ENCODE measurements at regions not wholly inside any gene's neighbourhood (a gene's known extent, or its start where the extent isn't known, plus 50 kb on each side); places are given as distances from the start of the nearest gene placed in this dataset.
"Not testable (repeated sequence)": the region's sequence is repeated elsewhere in the genome, so short reads cannot be mapped to it uniquely, and the experiment has no call there.

DNA sequence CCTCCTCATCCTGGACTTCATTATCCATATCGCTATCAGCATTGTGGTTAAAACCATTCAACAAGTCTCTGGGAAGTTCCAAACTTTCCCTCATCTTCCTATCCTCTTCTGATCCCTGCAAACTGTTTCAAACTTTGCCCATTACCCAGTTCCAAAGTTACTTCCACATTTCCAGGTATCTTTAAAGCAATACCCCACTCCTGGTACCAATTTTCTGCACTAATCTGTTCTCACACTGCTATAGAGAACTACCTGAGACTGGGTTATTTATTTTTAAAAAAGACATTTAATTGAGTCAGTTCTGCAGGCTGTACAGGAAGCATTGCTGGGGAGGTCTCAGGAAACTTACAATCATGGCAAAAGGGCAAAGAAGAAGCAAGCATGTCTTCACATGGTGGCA is 147.3 kb downstream of the ARL4A start:
- H3K9ac ChIP-seq (ENCODE audit: low read length): no peak overlapping the region
- no peak overlapping the region for H3K4me2 ChIP-seq (replicated peaks; ENCODE audit: low read depth, low read length, poor library complexity, severe bottlenecking)
- 85% methylated on average over 1 of the region's 1 CpG for WGBS (ENCODE audit: insufficient coverage)
- H2AFZ ChIP-seq (ENCODE audit: insufficient read depth, low read depth, low read length, poor library complexity, severe bottlenecking): no peak overlapping the region
- ChIA-PET POLR2A (no interaction called here), CTCF (no interaction called here)
- no peaks in the 10 kb centered on the region for H3K79me2 ChIP-seq (ENCODE audit: control insufficient read depth, insufficient read depth, low read length)
- Mint-ChIP-seq H3K4me1 (no peaks in the 10 kb centered on the region), H3K4me3 (no peak overlapping the region), H3K27ac (no peak overlapping the region), H3K9me3 (ENCODE audit: insufficient read depth) (peaks cover 11% of the 10 kb centered on the region), H3K27me3 (no peaks in the 10 kb centered on the region)
- H3K27me3 ChIP-seq (replicated peaks in 1 of 4; ENCODE audit: control extremely low read depth in 1 of 4, control insufficient read depth in 3 of 4, insufficient read depth in 4 of 4, low read length in 3 of 4): no peaks in the 10 kb centered on the region
- H3K9me3 ChIP-seq (ENCODE audit: control extremely low read depth in 1 of 3, control insufficient read depth in 2 of 3, insufficient read depth in 1 of 3, low read length in 2 of 3): peaks cover 0 to 13% (median 2%) of the 10 kb centered on the region in 3 donors
- ATAC-seq (ENCODE audit: low read depth): no peak
- no peak for DNase-seq
- H3K36me3 ChIP-seq (replicated peaks in 1 of 2; ENCODE audit: control extremely low read depth in 1 of 2, control insufficient read depth in 1 of 2, extremely low read depth in 1 of 2, insufficient read depth in 2 of 2, low read length in 1 of 2): no peaks in the 10 kb centered on the region
- H3K27ac ChIP-seq (ENCODE audit: low read length in 2 of 2): no peak overlapping the region
- H3K4me1 ChIP-seq (ENCODE audit: control insufficient read depth in 2 of 2, insufficient read depth in 2 of 2, low read length in 2 of 2): no peaks in the 10 kb centered on the region
- no peak overlapping the region for H3K4me3 ChIP-seq (ENCODE audit: control extremely low read depth in 1 of 5, extremely low read depth in 1 of 5, insufficient read depth in 1 of 5, low read depth in 2 of 5, low read length in 4 of 5)
- H4K20me1 ChIP-seq (ENCODE audit: control insufficient read depth, insufficient read depth, low read length, poor library complexity, severe bottlenecking): no peaks in the 10 kb centered on the region
- no peak for TF ChIP-seq EZH2 (IDR thresholded peaks at IDR 0.05; ENCODE audit: borderline replicate concordance, insufficient read depth, low read depth, low read length, poor library complexity, severe bottlenecking)
- TF ChIP-seq, protein P1, sequence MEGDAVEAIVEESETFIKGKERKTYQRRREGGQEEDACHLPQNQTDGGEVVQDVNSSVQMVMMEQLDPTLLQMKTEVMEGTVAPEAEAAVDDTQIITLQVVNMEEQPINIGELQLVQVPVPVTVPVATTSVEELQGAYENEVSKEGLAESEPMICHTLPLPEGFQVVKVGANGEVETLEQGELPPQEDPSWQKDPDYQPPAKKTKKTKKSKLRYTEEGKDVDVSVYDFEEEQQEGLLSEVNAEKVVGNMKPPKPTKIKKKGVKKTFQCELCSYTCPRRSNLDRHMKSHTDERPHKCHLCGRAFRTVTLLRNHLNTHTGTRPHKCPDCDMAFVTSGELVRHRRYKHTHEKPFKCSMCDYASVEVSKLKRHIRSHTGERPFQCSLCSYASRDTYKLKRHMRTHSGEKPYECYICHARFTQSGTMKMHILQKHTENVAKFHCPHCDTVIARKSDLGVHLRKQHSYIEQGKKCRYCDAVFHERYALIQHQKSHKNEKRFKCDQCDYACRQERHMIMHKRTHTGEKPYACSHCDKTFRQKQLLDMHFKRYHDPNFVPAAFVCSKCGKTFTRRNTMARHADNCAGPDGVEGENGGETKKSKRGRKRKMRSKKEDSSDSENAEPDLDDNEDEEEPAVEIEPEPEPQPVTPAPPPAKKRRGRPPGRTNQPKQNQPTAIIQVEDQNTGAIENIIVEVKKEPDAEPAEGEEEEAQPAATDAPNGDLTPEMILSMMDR (IDR thresholded peaks at IDR 0.05): no peak
- intact Hi-C loops (cut with micrococcal nuclease): no loop called here

DNA sequence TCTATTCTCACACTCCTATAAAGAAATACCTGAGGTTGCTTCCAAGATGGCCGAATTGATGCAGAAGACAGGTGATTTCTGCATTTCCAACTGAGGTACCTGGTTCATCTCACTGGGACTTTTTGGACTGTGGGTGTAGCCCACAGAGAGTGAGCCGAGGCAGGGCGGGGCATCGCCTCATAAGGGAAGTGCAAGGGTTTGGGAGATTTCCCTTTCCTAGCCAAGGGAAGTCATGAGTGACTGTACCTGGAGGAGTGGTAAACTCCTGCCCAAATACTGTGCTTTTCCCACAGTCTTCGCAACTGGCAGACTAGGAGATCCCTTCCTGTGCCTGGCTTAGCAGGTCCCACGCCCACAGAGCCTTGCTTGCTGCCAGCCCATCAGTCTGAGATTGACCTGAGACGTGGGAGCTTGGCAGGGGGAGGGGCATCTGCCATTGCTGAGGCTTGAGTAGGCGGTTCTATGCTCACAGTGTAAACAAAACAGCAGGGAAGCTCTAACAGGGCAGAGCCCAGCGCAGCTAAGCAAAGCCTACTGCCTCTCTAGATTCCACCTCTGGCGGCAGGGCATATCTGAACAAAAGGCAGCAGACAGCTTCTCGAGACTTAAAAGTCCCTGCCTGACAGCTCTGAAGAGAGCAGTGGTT is 152.2 kb downstream of the ARL4A start:
- Mint-ChIP-seq H3K9me3 (ENCODE audit: insufficient read depth) (peaks cover 6% of the 10 kb centered on the region), H3K27ac (no peak overlapping the region), H3K27me3 (no peaks in the 10 kb centered on the region), H3K4me3 (no peak overlapping the region), H3K4me1 (no peaks in the 10 kb centered on the region)
- H3K79me2 ChIP-seq (ENCODE audit: control insufficient read depth, insufficient read depth, low read length): no peaks in the 10 kb centered on the region
- ChIA-PET POLR2A (no interaction called here), CTCF (no interaction called here)
- H2AFZ ChIP-seq (ENCODE audit: insufficient read depth, low read depth, low read length, poor library complexity, severe bottlenecking): no peak overlapping the region
- H3K9me3 ChIP-seq (ENCODE audit: control extremely low read depth in 1 of 3, control insufficient read depth in 2 of 3, insufficient read depth in 1 of 3, low read length in 2 of 3): peaks cover 0 to 8% (median 0%) of the 10 kb centered on the region in 3 donors
- H3K4me3 ChIP-seq (ENCODE audit: control extremely low read depth in 1 of 5, extremely low read depth in 1 of 5, insufficient read depth in 1 of 5, low read depth in 2 of 5, low read length in 4 of 5): no peak overlapping the region
- H3K4me1 ChIP-seq (ENCODE audit: control insufficient read depth in 2 of 2, insufficient read depth in 2 of 2, low read length in 2 of 2): no peaks in the 10 kb centered on the region
- no peak overlapping the region for H3K27ac ChIP-seq (ENCODE audit: low read length in 2 of 2)
- no peaks in the 10 kb centered on the region for H3K27me3 ChIP-seq (replicated peaks in 1 of 4; ENCODE audit: control extremely low read depth in 1 of 4, control insufficient read depth in 3 of 4, insufficient read depth in 4 of 4, low read length in 3 of 4)
- intact Hi-C loops (cut with micrococcal nuclease): no loop called here
- no peaks in the 10 kb centered on the region for H3K36me3 ChIP-seq (replicated peaks in 1 of 2; ENCODE audit: control extremely low read depth in 1 of 2, control insufficient read depth in 1 of 2, extremely low read depth in 1 of 2, insufficient read depth in 2 of 2, low read length in 1 of 2)
- H4K20me1 ChIP-seq (ENCODE audit: control insufficient read depth, insufficient read depth, low read length, poor library complexity, severe bottlenecking): no peaks in the 10 kb centered on the region
- no peak for DNase-seq
- 88% methylated on average over 7 of the region's 11 CpGs for WGBS (ENCODE audit: insufficient coverage)
- no peak for TF ChIP-seq EZH2 (IDR thresholded peaks at IDR 0.05; ENCODE audit: borderline replicate concordance, insufficient read depth, low read depth, low read length, poor library complexity, severe bottlenecking)
- TF ChIP-seq, protein P1 (IDR thresholded peaks at IDR 0.05): no peak
- H3K4me2 ChIP-seq (replicated peaks; ENCODE audit: low read depth, low read length, poor library complexity, severe bottlenecking): no peak overlapping the region
- no peak for ATAC-seq (ENCODE audit: low read depth)
- H3K9ac ChIP-seq (ENCODE audit: low read length): no peak overlapping the region

DNA sequence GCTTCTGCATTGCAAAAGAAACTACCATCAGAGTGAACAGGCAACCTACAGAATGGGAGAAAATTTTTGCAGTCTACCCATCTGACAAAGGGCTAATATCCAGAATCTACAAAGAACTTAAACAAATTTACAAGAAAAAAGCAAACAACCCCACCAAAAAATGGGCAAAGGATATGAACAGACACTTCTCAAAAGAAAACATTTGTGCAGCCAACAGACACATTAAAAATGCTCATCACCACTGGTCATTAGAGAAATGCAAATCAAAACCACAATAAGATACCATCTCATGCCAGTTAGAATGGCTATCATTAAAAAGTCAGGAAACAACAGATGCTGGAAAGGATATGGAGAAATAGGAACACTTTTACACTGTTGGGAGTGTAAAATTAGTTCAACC is 157.3 kb downstream of the ARL4A start:
- H3K9me3 Mint-ChIP-seq (ENCODE audit: insufficient read depth); H3K9ac ChIP-seq (ENCODE audit: low read length); POLR2A ChIA-PET; H4K20me1 ChIP-seq (ENCODE audit: control insufficient read depth, insufficient read depth, low read length, poor library complexity, severe bottlenecking); CTCF ChIA-PET; H3K27me3 ChIP-seq (replicated peaks in 1 of 4; ENCODE audit: control extremely low read depth in 1 of 4, control insufficient read depth in 3 of 4, insufficient read depth in 4 of 4, low read length in 3 of 4); H3K4me1 Mint-ChIP-seq; intact Hi-C loops (cut with micrococcal nuclease); H2AFZ ChIP-seq (ENCODE audit: insufficient read depth, low read depth, low read length, poor library complexity, severe bottlenecking); H3K36me3 ChIP-seq (replicated peaks in 1 of 2; ENCODE audit: control extremely low read depth in 1 of 2, control insufficient read depth in 1 of 2, extremely low read depth in 1 of 2, insufficient read depth in 2 of 2, low read length in 1 of 2); H3K79me2 ChIP-seq (ENCODE audit: control insufficient read depth, insufficient read depth, low read length); H3K27ac ChIP-seq (ENCODE audit: low read length in 2 of 2); DNase-seq; H3K4me3 Mint-ChIP-seq; H3K4me2 ChIP-seq (replicated peaks; ENCODE audit: low read depth, low read length, poor library complexity, severe bottlenecking); ATAC-seq (ENCODE audit: low read depth); H3K27ac Mint-ChIP-seq; H3K27me3 Mint-ChIP-seq; H3K4me3 ChIP-seq (ENCODE audit: control extremely low read depth in 1 of 5, extremely low read depth in 1 of 5, insufficient read depth in 1 of 5, low read depth in 2 of 5, low read length in 4 of 5); H3K4me1 ChIP-seq (ENCODE audit: control insufficient read depth in 2 of 2, insufficient read depth in 2 of 2, low read length in 2 of 2): not testable (repeated sequence)
- peaks cover 0 to 17% (median 10%) of the 10 kb centered on the region in 3 donors for H3K9me3 ChIP-seq (ENCODE audit: control extremely low read depth in 1 of 3, control insufficient read depth in 2 of 3, insufficient read depth in 1 of 3, low read length in 2 of 3)
